LHCN-M2 (cell line): ENCODE measurements at regions not wholly inside any gene's neighbourhood (a gene's known extent, or its start where the extent isn't known, plus 50 kb on each side); places are given as distances from the start of the nearest gene placed in this dataset.
"Not testable (repeated sequence)": the region's sequence is repeated elsewhere in the genome, so short reads cannot be mapped to it uniquely, and the experiment has no call there.

Experiments used
- DNase-seq: peaks from one replicate; pipeline ENCODE4 v3.0.0-alpha.2; 2012; ENCODE audit warnings: low read depth

- DNase-seq: no peak
Observed at GRCh38 chr4:127441571-127441970, 191.2 kb upstream of the INTU start.

GRCh38 chr4:127445471-127445870 lies 187.3 kb upstream of the INTU start:
- DNase-seq: no peak

GRCh38 chr4:127446427-127446885 lies 186.3 kb upstream of the INTU start:
- no peak for DNase-seq

GRCh38 chr4:127448986-127449385 lies 183.8 kb upstream of the INTU start:
- no peak for DNase-seq

- no peak for DNase-seq
Observed at GRCh38 chr4:127449449-127449848, 183.3 kb upstream of the INTU start.

GRCh38 chr4:127450276-127450675 lies 182.5 kb upstream of the INTU start:
- DNase-seq: no peak

GRCh38 chr4:127463883-127464282 lies 168.9 kb upstream of the INTU start:
- no peak for DNase-seq

- no peak for DNase-seq
Observed at GRCh38 chr4:127469542-127469941, 163.2 kb upstream of the INTU start.

- no peak for DNase-seq
Observed at GRCh38 chr4:127469959-127470809, 162.6 kb upstream of the INTU start.

GRCh38 chr4:127478271-127478670 lies 154.5 kb upstream of the INTU start:
- DNase-seq: not testable (repeated sequence)

- peak; percentile 37 for DNase-seq
Observed at GRCh38 chr4:127479031-127479622, 153.6 kb upstream of the INTU start.

GRCh38 chr4:127482049-127482448 lies 150.7 kb upstream of the INTU start:
- no peak for DNase-seq

- no peak for DNase-seq
Observed at GRCh38 chr4:127484117-127484516, 148.6 kb upstream of the INTU start.

- no peak for DNase-seq
Observed at GRCh38 chr4:127486248-127486647, 146.5 kb upstream of the INTU start.

- DNase-seq: no peak
Observed at GRCh38 chr4:127491571-127491970, 141.2 kb upstream of the INTU start.

GRCh38 chr4:127496875-127497274 lies 135.9 kb upstream of the INTU start:
- not testable (repeated sequence) for DNase-seq

GRCh38 chr4:127498366-127498765 lies 134.4 kb upstream of the INTU start:
- DNase-seq: no peak

- no peak for DNase-seq
Observed at GRCh38 chr4:127500242-127500641, 132.5 kb upstream of the INTU start.

- peak; percentile 54 for DNase-seq
Observed at GRCh38 chr4:127501103-127501502, 131.7 kb upstream of the INTU start.

GRCh38 chr4:127503111-127503510 lies 129.6 kb upstream of the INTU start:
- DNase-seq: no peak

- DNase-seq: peak; percentile 31
Observed at GRCh38 chr4:127505203-127505602, 127.6 kb upstream of the INTU start.

- DNase-seq: no peak
Observed at GRCh38 chr4:127506283-127506682, 126.5 kb upstream of the INTU start.

GRCh38 chr4:127509155-127509554 lies 123.6 kb upstream of the INTU start:
- DNase-seq: no peak
